Astrocyte of the hippocampus (primary cell): ENCODE measurements at regions not wholly inside any gene's neighbourhood (a gene's known extent, or its start where the extent isn't known, plus 50 kb on each side); places are given as distances from the start of the nearest gene placed in this dataset.
A peak's percentile ranks its signal among the peaks of the same experiment; 100 is the strongest.
"Not testable (repeated sequence)": the region's sequence is repeated elsewhere in the genome, so short reads cannot be mapped to it uniquely, and the experiment has no call there.

Experiments
- DNase-seq: peaks from one replicate; pipeline ENCODE4 v3.0.0; 2011; ENCODE audit warnings: low read depth, low spot score

- DNase-seq = no peak
These were observed 179.7 kb downstream of the FOXG1 start for GRCh38 chr14:28946267-28946666.

- no peak for DNase-seq
These were observed 182.9 kb downstream of the FOXG1 start for GRCh38 chr14:28949503-28949902.

GRCh38 chr14:28952161-28952560 lies 185.6 kb downstream of the FOXG1 start:
- no peak for DNase-seq

- no peak for DNase-seq
These were observed 186.1 kb downstream of the FOXG1 start for GRCh38 chr14:28952666-28953065.

GRCh38 chr14:28953973-28954372 lies 187.4 kb downstream of the FOXG1 start:
- DNase-seq = no peak

GRCh38 chr14:28966416-28967233 lies 200.0 kb downstream of the FOXG1 start:
- no peak for DNase-seq

GRCh38 chr14:28975084-28975483 lies 208.5 kb downstream of the FOXG1 start:
- DNase-seq = no peak

- no peak for DNase-seq
These were observed 215.6 kb downstream of the FOXG1 start for GRCh38 chr14:28982228-28982627.

GRCh38 chr14:28983279-28983678 lies 216.7 kb downstream of the FOXG1 start:
- no peak for DNase-seq

- no peak for DNase-seq
These were observed 220.9 kb downstream of the FOXG1 start for GRCh38 chr14:28987516-28987915.

- DNase-seq = not testable (repeated sequence)
These were observed 230.6 kb downstream of the FOXG1 start for GRCh38 chr14:28997196-28997595.

GRCh38 chr14:28999656-29000055 lies 233.1 kb downstream of the FOXG1 start:
- DNase-seq = no peak

GRCh38 chr14:29005647-29006046 lies 239.1 kb downstream of the FOXG1 start:
- no peak for DNase-seq

GRCh38 chr14:29007990-29008389 lies 241.4 kb downstream of the FOXG1 start:
- DNase-seq = no peak

GRCh38 chr14:29016050-29016900 lies 249.7 kb downstream of the FOXG1 start:
- DNase-seq = peak; percentile 52

- DNase-seq = not testable (repeated sequence)
These were observed 256.9 kb downstream of the FOXG1 start for GRCh38 chr14:29023505-29023904.

GRCh38 chr14:29027441-29027840 lies 260.9 kb downstream of the FOXG1 start:
- DNase-seq = not testable (repeated sequence)

GRCh38 chr14:29027941-29028705 lies 261.5 kb downstream of the FOXG1 start:
- not testable (repeated sequence) for DNase-seq

- peak; percentile 23 for DNase-seq
These were observed 262.5 kb downstream of the FOXG1 start for GRCh38 chr14:29028973-29029582.

- peak; percentile 26 for DNase-seq
These were observed 263.5 kb downstream of the FOXG1 start for GRCh38 chr14:29030121-29030520.

GRCh38 chr14:29030970-29031369 lies 264.4 kb downstream of the FOXG1 start:
- no peak for DNase-seq
